ENCODE measurements at regions not wholly inside any gene's neighbourhood (a gene's known extent, or its start where the extent isn't known, plus 50 kb on each side); places are given as distances from the start of the nearest gene placed in this dataset.
"Not testable (repeated sequence)": the region's sequence is repeated elsewhere in the genome, so short reads cannot be mapped to it uniquely, and the experiment has no call there.

DNA sequence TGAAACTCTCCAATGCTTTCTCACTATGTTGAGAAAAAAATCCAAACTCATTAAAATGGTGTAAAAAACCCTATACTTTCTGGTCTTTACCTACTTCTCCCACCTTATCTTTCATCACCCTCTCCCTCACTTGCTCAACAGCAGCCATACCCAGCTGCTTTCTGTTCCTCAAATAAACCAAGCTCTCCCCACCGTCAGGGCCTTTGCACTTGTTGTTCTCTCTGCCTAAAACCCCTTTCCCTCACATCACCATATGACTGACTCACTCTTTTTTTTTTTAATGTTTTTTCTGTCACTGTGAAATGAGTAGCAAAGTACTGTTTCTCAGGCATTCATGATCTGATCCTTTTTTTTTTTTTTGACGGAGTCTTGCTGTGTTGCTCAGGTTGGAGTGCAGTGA is 122.3 kb upstream of the TMEM164 start:
- DNase-seq = peak; percentile 30

DNA sequence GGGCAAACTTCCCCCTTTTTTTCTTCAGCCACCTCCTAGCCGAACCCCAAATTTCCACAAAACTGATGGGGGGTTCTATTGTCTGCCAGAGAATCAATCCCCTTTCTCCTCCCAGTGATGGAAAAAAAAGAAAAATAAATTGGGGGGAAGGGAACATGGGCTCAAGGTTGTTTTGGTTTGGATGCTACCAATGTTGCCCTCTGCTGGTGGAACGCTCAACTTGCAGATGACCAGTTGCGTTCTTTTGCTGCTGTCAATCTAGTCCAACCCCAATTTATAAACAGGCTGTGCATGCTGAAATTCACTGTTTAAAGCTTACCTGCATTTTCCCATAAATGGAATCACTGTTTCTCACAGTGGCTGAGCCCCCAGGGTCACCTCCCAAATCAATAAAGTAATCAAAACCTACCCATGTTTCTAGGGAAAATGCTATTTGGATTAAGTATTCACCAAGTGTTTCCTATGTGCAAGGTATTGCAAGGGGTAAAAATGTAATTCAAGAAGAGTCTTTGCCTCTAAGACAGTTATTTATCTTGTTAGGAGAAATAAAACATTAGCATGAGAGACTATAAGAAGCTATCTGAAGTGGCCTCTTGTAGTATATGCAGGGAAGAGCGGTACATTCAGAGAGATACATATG is 116.7 kb upstream of the TMEM164 start:
- DNase-seq = no peak

DNA sequence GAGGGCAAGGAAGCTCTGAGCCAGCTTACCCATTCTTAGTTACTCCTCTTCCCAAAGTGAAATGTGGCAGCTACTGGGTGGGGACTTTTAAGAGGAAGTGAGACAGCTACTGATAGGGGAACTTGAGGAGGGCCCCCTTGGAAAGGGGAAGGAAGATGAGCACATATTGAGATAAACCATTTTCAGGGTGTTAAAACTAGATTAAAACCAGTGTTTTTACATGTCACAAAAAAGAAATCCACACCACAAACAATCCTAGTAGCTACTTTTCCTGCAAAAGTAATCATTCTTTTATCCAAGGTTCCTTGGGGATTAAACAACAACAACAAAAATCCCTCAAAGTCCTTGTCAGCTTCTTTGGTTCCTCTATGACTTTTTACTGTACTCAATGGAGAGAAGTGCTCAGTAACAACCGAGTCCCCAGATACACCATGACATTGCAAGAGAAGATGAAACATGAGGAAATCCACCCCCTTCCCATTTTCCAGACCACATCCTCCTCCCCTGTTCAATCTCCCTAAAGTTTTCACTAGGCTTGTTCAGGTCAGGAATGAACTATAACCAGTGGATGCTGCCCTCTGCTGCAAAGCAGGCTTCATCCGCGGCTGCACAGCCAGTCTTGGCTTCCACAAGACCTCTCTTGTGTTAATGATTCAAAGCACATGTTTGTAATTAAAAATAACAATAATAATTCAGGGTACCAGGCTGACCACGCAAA is 113.5 kb upstream of the TMEM164 start:
- DNase-seq = peak; percentile 77

DNA sequence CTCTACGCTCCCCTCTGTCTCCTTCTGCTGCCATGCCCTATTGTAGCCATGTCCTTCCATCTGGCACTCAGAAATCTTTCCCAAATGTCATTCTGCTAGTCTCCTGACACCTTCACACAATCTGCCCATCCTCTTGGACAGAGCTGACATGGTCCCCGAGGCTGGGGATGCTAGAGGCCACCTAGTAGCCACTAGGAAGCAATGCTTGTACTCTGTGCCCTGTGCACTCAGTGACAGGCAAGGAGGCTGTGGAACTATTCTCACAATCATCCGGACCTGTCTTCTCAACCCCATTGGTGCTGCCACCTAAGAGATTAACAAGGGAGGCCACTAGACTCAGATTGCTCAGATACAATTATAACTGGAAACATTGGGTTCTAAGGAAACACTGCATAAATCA is 112.6 kb upstream of the TMEM164 start:
- DNase-seq = no peak

DNA sequence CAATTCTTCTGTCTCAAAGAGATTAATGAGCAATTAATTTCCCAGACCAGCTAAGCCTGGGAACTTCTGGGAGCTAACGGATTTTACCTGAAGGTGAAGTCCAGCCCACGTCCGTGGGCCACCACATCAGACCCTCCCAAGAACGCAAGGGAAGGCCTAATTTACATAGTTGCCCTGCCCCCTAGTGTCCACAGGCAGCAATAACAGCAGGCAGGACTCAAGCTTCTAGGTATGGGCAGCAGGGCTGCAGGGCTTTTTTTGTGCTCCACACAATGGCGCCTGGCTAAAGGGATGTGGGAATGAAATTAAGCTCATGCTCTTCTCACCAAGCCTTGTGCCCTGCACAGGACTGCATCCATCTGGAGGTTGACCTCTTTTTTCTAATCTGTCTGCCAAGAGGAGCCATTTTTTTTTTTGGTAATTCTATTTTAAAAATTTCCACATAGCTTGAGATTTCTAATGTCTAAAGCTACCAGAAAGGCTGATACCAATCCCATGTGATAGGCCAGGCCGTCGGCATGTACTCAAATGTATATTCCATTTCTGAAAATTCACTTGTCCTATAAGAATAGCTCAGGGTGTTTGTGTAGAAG is 111.9 kb upstream of the TMEM164 start:
- peak; percentile 13 for DNase-seq

DNA sequence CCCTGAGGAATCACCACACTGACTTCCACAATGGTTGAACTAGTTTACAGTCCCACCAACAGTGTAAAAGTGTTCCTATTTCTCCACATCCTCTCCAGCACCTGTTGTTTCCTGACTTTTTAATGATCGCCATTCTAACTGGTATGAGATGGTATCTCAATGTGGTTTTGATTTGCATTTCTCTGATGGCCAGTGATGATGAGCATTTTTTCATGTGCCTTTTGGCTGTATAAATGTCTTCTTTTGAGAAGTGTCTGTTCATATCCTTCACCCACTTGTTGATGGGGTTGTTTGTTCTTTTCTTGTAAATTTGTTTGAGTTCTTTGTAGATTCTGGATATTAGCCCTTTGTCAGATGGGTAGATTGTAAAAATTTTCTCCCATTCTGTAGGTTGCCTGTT is 106.9 kb upstream of the TMEM164 start:
- not testable (repeated sequence) for DNase-seq

DNA sequence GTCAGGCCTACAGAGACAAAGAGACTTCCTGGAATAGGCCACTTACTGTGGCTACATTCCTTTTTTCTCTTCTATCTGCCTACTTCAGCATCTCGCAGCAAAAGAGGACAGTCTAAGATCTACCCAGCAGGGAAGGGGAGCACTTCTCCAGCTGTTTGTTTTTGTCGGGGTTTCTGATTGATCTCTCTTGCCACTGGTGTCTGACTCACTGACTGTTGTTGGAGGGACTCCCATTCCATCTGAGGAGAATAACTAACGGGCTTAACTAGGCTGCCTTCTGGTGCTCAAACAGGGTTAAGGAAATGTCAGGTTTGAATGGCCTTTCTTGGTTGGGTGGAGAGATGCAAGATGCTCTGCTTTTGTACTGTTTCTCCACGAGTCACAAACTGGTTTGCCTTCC is 100.2 kb upstream of the TMEM164 start:
- no peak for DNase-seq

DNA sequence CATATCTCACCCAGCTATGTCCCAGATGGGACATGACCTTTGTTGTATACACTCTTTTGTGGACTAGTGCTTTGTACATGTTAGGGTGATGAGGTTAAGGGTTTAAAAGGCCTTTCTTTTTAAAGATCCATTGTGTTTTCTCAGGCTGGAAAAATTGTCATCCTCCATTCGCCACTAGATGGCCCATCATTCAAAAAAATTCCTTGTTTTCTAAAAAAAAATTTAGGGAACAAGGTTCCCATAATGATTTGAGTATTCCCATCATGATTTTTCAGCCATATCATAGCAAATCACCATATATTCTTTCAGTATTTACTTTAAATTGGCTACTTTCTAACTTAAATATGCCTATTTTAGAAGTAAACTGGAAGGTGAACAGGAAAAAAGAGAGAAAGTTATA is 91.9 kb upstream of the TMEM164 start:
- no peak for DNase-seq

DNA sequence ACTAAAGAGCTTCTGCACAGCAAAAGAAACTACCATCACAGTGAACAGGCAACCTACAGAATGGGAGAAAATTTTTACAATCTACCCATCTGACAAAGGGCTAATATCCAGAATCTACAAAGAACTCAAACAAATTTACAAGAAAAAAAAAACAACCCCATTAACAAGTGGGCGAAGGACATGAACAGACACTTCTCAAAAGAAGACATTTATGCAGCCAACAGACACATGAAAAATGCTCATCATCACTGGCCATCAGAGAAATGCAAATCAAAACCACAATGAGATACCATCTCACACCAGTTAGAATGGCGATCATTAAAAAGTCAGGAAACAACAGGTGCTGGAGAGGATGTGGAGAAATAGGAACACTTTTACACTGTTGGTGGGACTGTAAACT is 89.9 kb upstream of the TMEM164 start:
- not testable (repeated sequence) for DNase-seq

DNA sequence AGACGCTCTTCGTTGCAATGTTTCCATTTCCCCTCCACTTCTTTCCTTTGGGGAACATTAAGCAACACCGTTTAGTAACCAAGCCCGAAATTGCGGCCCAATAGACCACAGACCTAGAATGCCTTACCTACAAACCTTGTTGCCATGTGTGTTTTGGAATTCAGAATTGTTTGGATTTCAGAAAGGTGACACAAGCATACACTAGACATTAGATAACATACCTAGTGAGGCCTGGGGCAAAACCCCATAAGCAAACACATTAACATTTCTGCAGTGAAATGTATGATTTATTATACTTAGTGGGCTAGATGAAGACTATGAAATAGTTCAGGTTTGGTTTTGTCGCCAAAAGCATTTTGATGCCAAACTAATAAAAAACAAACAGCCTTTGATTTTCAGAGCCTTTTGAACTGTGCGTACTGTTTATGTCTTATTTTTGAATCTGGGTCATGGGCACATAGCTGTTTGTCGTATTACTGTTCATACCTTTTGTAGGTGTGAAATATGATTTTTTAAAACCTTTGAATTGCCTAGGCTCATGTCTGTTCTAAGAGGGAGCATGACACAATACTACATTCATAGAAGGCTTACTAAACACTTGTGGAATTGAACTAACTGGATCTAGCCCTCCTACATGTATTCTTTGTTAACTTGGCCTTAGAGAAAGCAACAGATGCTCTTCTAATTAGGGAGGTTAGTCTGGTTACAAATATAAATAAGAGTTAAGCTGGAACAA is 88.6 kb upstream of the TMEM164 start:
- no peak for DNase-seq

DNA sequence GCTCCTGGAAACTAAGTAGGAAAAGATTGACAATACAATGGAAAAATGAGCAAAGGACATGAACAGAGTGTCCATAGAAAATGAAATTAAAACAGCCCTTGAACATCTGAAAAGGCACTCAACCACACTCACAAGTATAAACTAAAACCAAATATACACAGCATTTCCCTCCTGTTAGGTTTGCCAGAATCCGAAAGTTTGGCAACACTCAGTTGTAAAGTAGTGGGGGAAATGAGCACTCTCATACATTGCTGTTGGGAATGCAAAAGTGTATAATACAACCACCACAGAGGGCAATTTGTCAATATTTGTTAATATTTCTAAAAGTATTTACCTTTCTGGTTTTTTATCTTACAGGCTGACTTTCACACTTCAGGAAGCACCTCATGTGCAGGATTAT is 84.2 kb upstream of the TMEM164 start:
- DNase-seq = no peak

DNA sequence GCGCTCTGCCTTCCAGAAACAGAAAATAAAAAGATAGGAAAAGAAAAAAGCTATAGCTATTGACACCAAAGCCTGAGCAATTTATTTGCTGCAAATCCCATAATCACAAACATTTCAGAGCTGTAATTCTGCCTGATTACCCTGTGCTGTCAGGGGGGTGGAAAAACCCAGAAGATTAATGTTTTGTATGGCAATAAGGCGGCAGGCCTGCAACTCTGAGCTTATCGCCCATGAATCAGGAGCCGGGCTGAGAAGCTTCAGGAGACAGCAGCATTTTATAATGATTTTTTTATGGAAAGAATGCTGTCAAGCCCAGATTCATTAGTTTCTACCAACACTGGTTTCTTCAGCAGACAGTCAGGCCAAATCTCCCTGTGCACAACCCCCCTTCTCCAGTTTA is 82.6 kb upstream of the TMEM164 start:
- DNase-seq = no peak

DNA sequence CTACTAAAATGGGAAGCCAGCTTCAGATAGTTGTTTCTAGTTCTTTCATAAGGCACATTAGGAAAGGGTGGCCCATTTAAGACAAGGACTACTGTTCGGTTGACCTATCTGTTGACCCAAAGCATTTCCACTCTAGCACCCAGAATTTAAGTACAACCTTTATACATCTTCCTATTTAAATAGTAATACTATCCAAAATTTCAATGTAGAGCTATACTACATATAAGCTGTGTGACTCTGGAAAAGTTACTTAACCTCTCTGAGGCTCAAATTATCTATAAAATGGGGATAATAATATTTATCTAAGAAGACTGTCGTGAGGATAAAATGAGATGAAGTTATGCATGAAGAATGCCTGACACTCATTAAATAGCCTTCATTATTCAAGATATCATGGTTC is 82.0 kb upstream of the TMEM164 start:
- no peak for DNase-seq

DNA sequence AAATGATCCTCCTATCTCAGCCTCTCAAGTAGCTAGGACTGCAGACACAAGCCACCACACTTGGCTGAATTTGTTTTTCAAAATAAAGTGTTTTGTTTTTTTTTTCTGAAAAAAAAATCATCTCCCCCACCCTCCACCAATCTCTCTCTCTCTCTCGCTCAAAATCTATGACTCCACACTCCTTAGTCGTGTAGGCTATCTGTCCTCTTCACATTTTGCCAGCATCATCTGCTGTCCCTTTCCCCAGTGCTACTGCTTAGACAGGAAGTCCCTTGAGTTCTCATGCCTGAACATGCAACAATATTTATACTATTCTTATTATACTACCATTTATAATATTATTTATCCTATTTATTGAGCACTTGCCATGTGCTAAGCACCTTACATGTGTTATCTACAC is 80.7 kb upstream of the TMEM164 start:
- no peak for DNase-seq

DNA sequence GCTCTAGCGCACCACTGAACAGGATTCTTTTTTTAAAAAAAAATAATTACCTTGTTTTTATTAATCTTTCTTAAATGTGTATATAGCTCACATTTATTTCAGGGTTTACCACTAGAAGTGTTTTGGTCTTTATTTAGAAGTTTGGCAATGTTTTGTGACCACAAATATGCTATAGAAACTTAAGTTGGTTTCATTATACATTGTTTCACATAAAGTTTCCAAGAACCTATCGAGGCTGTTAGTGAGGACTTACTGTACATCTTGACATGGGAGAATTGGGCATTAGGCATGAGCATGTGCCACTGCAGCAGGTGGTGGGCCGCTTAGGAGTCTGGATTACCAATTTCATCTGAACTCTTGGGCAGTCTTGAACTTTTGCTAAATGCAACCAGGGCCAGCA is 77.9 kb upstream of the TMEM164 start:
- not testable (repeated sequence) for DNase-seq

DNA sequence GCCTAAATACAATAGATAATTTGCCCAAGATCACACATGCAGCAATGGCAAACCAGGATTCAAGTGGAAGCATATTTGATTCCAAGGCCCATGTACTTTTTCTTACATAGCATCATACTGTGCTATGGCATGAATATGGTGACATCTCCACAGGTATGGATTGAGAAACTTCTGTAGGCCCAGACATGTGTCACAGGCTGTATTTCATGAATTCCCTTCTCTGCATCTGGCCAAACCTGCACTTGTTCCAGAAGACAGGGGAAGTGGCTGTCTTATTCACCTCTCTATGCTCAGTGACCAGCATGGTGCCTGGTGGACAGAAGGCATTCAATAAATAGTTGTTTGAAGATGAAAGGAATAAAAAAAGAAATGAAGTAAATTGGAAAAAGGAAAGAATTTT is 77.3 kb upstream of the TMEM164 start:
- DNase-seq = no peak

DNA sequence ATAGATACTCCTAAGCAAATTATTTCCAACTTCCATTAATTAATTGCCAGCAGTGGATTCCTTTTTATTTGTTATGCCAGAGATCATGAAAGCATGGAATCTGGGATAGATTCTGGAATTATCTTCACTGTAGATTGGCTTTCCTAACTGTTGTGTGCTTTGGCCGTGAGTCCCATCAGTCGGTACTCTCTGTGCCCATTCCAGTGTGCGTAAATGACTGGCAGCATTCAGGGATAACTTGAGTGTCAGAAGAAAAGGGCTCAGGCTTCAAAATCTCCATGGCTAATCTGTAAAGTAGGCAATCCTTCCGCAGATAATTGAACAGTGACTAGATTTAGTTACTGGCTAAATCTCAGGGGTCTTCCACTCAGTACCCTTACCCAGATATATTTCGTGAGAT is 76.8 kb upstream of the TMEM164 start:
- no peak for DNase-seq

DNA sequence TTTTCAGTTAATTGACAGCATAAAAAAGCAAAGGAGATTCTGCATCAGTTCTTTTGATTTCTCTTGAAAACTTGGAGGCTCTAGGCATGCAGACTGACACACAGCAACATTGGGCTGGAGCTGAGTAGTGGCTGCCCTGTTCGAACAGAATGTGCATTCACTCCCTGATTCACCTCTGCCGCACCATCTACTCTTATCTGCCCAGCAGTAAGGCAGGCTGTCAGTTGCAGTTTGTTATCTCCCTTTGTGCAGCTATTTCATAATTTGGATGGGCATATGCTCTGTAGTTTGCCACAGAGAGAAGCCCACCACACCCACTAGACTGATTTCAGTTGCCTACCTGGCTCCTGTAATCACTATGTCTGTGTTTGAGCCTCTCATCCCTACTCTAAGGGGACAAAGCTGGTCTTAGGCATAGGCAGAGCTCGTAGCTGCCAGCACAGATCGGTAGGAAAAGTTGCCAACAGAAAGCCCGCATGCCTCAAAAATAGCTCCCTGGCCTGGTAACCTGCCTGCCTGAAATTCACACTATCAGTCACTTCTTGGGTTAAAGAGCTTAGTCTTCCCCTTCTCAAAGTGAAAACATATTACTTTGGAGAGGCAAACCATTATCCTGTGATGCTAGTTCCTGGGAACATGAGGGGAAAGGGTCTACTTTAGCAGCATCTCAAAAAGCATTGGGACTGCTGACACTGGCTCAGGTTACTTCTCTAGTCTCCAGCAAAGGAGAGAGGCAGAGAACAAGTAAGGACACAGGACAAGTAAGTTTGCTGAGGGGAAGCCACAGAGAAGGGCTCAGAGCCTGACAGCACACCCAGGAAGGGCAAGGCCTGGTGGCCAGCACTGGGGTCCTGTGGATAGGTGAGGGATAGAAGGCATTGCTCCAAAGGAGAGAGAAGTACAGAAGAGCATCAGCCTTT is 75.9 kb upstream of the TMEM164 start:
- DNase-seq = no peak

DNA sequence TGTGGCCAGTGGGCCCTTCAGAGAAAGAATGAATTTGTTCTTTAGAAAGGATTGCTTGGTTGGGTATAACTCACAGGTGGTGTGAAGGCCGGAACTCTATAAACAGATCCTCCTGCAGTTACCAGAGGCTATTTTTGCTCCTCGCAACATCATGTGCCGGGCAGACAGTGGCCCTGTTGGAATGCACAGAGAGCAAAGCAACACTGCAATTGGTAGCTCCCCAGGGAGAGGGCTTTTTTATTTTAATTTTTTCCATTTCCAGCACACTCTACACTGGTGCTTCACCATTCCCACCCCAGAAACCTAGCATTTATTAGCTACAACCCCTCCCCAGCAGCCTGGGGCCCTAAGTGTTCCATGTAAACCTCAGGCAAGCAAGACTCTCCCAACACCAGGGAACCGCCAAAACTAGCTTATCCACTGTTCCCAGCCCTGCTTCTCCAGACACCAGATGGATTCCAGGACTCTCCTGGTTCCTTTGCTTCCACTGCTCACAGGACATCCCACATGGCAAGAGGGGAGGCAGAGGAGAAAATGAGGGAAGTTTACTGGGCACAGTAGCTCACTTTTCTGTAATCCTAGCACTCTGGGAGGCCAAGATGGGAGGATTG is 75.1 kb upstream of the TMEM164 start:
- no peak for DNase-seq

DNA sequence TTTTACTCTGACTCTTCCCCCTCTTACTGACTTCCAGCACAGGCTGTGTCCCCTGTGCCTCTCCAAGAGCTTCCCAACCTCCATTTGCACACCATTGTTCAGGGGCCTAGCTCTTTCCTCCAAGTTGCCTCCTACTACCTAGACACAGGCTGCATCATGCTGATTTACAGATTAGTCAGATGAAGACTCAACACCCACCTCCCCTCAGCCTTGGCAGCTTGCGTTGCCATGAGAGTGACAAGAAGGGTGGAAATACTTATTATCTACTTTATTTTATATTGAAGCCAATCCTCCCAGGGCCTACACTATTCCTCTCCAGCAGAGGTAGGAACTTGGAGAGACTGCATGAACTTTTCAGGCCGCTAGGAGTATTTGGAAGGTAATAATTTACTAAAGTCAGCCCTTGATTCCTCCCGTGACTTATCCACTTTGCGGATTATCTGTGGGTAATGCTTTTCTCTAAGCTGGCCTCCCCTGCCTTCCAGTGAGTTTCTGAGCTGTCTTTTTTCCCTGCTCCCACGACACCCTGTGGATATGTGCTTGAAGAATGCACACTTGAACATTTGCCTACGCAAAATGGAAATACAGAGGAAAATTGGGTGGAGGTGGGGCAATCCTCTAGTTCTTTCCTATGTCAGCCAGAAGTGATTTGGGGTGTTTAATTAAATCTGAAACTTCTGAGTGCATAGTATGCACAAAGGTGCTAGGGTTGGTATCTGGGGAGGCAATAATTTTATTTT is 74.1 kb upstream of the TMEM164 start:
- no peak for DNase-seq

DNA sequence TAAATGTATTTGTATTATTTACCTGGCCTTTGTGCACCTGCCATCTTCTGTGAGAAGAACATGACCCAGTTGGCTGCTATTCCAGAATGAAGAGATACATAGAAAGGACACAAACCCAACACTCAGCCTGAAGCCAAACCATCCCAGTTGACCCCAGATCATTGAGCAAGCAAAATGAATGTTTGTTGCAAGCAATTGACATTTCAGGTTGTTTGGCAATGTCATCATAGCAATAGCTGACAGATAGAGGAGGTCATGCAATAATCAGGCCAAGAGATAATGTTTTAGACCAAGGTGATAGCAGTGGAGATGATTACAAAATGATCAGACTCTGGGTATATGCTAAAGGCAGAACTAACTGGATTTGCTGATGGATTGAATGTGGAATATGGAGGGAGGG is 71.2 kb upstream of the TMEM164 start:
- DNase-seq = no peak

DNA sequence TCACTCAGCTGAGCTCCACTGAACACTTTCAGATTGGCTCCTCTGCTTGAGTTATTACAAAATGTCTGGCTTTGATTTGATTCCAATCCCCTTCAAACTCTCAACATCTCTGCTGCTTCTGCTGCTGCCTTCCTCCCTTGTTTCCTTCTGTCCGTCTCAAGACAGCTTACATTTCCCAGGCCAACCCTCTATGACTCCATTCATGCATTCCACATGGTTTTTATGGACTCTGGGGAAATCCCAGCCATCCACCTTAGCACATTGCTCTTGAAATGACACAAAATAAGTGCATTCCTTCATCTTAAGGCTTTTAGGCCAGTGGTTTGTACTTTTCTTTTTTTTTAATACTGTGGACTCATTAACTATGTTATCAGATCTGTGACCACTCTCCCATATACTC is 68.5 kb upstream of the TMEM164 start:
- no peak for DNase-seq

All from GF-D8 (cell line).